ENCODE measurements at regions not wholly inside any gene's neighbourhood (a gene's known extent, or its start where the extent isn't known, plus 50 kb on each side); places are given as distances from the start of the nearest gene placed in this dataset.
"Not testable (repeated sequence)": the region's sequence is repeated elsewhere in the genome, so short reads cannot be mapped to it uniquely, and the experiment has no call there.

DNA sequence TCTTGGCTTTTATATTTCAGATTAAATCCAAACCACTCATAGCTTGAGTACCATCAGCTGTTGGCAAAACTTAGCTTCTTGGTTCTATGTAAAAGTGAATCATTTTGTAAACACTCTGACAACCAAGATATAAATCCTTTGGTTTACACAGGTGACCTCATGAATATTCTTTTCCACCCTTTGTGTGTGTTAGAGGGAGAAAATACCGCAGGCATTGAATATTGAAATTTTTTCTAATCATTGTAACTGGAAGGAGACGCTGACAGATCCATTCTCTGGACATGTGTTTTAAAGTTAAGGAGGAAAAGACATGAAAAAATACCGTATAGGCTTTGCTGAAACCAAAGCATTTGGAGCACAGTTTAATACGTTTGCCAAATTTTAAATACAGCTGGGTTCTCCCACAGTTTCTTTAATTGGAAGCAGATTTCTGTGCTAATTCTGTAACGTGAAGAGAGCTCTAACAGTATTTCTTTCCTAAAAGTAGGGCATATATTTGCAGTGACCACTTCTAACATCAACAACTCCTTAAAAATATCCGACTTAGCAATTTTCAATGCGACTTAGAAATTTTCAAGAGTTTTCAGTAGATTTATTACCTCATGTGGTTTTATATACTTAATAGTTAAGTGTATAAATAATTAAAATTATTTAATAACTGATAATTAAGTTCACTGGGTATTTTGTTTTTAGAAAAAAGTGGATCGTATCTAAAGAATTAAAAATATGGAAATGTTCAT is 388.2 kb downstream of the USP25 start:
- DNase-seq: no peak

- DNase-seq: no peak
Observed at GRCh38 chr21:16124378-16125138, 394.8 kb downstream of the USP25 start.

DNA sequence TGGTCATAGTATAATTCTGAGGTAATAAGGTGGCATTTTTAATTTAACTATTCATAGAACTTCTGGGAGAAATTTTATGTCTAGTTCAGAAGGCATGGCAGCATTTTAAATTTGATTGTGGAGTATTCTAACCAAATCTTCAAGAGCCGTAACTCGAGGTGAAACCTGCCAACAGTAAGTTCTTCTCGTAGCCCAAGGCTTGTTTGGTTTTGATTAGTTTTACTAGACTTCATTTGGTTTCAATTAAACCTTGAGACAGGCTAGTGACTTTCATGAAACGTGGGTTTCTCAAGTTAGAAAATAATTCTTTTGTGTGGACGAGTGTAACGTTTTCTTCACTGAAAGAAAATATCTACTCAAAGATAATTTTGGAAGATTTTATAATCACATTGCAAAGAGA is 395.5 kb downstream of the USP25 start:
- DNase-seq: no peak

DNA sequence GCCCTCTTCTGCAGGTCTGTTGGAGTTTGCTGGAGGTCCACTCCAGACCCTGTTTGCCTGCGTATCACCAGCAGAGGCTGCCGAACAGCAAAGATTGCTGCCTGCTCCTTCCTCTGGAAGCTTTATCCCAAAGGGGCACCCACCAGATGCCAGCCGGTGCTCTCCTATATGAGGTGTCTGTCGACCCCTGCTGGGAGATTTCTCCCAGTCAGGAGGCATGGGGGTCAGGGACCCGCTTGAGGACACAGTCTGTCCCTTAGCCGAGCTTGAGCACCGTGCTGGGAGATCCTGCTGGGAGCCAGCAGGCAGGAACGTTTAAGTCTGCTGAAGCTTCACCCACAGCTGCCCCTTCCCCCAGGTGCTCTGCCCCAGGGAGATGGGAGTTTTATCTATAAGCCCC is 402.7 kb downstream of the USP25 start:
- DNase-seq: not testable (repeated sequence)

GRCh38 chr21:16133248-16133647 is 403.5 kb downstream of the USP25 start:
- no peak for DNase-seq

GRCh38 chr21:16134134-16134533 is 404.4 kb downstream of the USP25 start:
- DNase-seq: no peak

GRCh38 chr21:16137106-16137505 is 407.3 kb downstream of the USP25 start:
- no peak for DNase-seq

DNA sequence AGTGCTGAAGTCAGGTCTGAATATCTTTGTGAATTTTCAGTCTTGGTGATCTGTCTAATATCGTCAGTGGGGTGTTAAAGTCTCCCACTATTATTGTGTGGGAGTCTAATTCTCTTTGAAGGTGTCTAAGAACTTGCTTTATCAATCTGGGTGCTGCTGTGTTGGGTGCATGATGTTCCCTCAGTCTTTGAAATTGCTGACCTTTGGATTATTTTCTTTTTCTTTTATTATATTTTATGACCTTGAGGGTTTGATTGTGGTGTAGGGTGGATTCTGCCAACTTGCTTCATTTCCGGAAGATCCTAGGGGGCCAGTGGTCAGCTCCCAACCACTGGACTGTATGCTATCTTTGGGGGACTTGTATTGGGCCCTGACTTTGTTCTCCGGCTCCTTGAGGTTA is 415.3 kb downstream of the USP25 start:
- no peak for DNase-seq

GRCh38 chr21:16145479-16145878 is 415.7 kb downstream of the USP25 start:
- no peak for DNase-seq

GRCh38 chr21:16154321-16154720 is 424.5 kb downstream of the USP25 start:
- DNase-seq: no peak

GRCh38 chr21:16154951-16155635 is 425.3 kb downstream of the USP25 start:
- no peak for DNase-seq

GRCh38 chr21:16156841-16157489 is 427.2 kb downstream of the USP25 start:
- no peak for DNase-seq

GRCh38 chr21:16159213-16159970 is 429.6 kb downstream of the USP25 start:
- DNase-seq: no peak

- DNase-seq: no peak
Observed at GRCh38 chr21:16159971-16160350, 430.2 kb downstream of the USP25 start.

GRCh38 chr21:16162953-16163352 is 433.2 kb downstream of the USP25 start:
- no peak for DNase-seq

- no peak for DNase-seq
Observed at GRCh38 chr21:16169102-16169511, 439.3 kb downstream of the USP25 start.

DNA sequence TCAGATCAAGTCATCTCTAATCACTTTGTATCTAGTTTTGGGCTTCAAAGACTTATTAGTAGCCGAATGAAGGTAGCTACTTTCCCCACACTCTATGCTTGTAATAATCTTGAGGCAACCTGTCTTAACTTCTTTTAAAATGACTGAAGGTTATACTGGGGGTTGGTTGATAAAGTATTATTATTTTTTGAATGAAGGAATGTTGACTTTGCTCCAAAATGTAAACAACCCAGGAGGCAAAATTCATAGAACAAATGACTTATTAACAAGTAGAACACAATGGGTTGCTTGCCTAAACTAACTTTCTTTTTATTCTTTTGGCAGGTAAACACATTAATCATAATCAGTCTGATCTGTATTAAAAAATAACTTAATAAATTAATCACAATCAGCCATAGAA is 440.0 kb downstream of the USP25 start:
- no peak for DNase-seq

GRCh38 chr21:16176570-16176969 is 446.8 kb downstream of the USP25 start:
- DNase-seq: no peak

GRCh38 chr21:16177532-16177931 is 447.8 kb downstream of the USP25 start:
- DNase-seq: no peak

GRCh38 chr21:16179773-16180172 is 450.0 kb downstream of the USP25 start:
- DNase-seq: peak; percentile 12

- DNase-seq: no peak
Observed at GRCh38 chr21:16180614-16181013, 450.8 kb downstream of the USP25 start.

- no peak for DNase-seq
Observed at GRCh38 chr21:16181018-16181417, 451.2 kb downstream of the USP25 start.

DNA sequence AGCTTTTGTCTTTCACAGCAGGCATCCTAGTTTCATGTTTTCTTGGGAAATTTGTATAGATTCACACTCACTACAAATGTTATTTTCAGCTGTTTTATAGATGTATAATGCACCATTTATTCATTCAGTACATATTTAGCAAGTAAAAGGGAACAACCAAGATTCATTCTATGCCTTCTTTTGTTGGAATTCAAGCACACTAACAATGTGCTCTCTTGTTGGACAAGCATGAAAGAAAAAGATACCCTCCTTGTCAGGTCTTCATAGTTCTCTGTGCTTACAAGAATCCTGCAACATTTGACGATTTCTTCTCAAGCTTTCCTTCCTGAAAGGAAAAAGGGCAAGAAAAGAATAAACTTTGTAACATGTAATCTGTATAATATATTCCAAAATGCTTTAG is 456.0 kb downstream of the USP25 start:
- DNase-seq: no peak
